ENCODE measurements at regions not wholly inside any gene's neighbourhood (a gene's known extent, or its start where the extent isn't known, plus 50 kb on each side); places are given as distances from the start of the nearest gene placed in this dataset.
"Not testable (repeated sequence)": the region's sequence is repeated elsewhere in the genome, so short reads cannot be mapped to it uniquely, and the experiment has no call there.

DNA sequence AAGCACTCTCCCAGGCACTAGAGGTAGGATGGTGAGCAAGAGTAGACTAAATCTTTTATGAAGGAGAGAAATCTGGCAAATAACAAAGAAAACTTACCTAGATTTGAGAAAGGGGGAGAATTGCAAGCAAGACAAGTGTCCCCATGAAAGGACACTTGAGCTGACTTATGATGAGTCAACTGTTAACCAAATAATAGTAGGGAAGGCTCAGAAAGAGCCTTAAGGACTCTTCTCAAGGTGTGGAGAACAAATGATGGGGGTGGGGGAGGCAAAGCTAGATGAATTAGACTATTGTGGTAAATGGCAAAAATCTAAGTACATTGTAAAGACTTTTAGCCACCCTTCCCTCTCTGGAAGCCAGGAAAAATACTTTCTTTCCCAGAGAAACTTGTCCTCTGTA lies 77.6 kb upstream of the RASA1 start:
- no peak for DNase-seq (ENCODE audit: low read depth in 1 of 2, low spot score in 1 of 2)

DNA sequence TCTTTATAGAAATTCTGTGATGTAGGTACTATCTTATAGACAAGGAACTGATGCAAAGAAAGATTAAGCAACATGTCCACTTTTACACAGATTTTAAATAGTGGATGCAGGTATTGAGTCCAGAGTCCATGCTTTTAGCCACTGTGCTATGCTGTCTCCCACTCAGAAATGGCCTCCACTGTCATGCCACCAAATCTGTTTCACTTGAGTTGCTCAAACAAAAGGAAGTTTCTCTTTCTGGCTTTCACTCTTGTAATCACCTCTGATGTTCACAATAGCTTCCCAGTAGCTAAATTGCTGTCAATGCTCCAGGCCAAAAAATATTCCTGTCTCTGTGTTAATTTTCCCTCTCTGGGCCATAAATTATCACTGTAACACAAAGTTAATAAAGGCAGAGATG lies 77.0 kb upstream of the RASA1 start:
- DNase-seq (ENCODE audit: low read depth in 1 of 2, low spot score in 1 of 2), result no peak

DNA sequence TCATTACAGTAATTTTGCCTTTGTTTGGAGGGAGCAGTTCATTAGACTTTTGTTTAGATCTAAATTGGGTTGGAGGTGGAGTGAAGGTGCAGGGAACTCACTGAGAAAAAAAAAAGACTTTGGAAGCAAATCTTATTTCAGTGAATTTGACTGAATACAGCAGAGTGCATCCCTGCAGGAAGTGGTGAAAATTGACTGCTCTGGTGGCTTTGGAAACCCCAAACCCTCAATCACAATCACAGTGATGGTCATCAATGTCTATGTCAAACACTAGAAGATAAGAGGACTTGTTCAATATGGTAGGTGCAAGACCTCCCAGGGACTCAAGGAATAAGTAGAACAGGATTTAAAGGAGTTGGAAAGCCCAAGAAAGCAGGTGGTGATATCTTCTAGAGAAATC lies 76.0 kb upstream of the RASA1 start:
- DNase-seq (ENCODE audit: low read depth in 1 of 2, low spot score in 1 of 2), result no peak

DNA sequence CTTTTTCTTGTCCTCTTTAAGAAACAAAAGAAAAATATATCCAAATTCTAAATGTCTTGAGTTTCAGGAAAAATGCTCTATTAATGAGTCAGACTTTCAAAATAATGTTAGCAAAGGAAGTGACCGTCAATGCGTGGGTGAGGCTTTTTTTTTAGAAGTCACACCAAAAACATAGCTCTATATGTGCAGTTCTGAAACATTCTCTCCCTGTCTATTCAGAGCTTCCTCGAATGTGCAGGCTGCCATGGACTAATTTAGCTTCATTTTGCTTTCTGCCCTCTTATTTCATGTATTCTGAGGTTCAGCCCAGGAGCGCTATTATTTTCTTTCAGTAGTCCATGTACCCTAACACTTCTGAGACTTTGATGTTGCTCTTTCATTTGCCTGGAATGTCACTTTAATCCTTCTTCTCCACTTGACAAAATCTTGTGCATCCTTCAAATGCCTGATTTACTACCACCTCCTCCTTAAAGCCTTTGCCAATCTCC lies 72.5 kb upstream of the RASA1 start:
- DNase-seq (ENCODE audit: low read depth in 1 of 2, low spot score in 1 of 2), result no peak

DNA sequence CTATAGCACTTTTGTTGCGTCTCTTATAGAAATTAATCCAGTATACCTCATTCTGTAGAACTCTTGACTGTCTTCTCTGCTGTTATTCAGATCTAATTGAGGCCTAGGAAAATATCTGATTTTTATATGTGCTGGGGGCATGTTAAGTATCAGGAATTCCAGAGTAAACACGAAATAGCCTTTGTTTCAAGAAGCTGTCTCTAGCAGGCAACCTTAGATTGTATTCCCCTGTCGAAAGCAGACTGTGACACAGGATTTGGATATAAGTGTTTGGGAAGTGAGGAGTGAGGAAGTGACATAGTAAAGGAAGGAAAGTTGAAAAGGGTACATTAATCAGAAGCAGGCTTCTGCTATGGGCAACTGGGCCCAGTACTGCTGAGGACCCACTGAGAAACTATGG lies 72.1 kb upstream of the RASA1 start:
- DNase-seq (ENCODE audit: low read depth in 1 of 2, low spot score in 1 of 2), result no peak

DNA sequence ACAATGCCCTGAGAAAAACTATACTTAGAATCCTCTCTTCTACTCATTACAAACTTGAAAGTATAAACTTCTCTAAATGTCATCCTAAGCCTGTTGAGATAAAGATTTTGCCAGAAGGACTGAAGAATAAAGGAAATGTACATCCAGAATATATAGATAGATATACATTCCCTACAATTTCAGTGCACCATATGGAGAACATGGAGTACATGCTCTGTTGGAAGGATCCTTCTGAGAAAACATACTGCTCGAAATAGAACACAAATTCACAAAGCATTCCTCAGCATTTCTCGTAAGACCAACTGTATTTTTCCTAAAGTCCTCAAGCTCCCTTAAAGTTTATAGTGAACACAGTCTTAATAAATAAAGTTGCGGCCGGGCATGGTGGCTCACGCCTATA lies 69.7 kb upstream of the RASA1 start:
- DNase-seq (ENCODE audit: low read depth in 1 of 2, low spot score in 1 of 2), result no peak

DNA sequence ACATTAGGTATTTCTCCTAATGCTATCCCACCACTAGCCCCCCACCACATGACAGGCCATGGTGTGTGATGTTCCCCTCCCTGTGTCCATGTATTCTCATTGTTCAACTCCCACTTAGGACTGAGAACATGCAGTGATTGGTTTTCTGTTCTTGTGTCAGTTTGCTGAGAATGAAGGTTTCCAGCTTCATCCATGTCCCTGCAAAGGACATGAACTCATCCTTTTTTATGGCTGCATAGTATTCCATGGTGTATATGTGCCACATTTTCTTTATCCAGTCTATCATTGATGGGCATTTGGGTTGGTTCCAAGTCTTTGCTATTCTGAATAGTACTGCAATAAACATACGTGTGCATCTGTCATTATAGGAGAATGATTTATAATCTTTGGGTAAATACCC lies 68.4 kb upstream of the RASA1 start:
- not testable (repeated sequence) for DNase-seq (ENCODE audit: low read depth in 1 of 2, low spot score in 1 of 2)

DNA sequence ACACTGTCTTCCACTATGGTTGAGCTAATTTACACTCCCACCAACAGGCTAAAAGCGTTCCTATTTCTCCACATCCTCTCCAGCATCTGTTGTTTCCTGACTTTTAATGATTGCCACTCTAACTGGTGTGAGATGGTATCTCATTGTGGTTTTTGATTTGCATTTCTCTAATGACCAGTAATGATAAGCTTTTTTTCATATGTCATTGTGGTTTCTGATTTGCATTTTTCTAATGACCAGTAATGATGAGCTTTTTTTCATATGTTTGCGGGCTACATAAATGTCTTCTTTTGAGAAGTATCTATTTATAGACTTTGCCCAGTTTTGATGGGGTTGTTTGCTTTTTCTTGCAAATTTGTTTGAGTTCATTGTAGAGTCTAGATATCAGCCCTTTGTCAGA lies 68.0 kb upstream of the RASA1 start:
- not testable (repeated sequence) for DNase-seq (ENCODE audit: low read depth in 1 of 2, low spot score in 1 of 2)

DNA sequence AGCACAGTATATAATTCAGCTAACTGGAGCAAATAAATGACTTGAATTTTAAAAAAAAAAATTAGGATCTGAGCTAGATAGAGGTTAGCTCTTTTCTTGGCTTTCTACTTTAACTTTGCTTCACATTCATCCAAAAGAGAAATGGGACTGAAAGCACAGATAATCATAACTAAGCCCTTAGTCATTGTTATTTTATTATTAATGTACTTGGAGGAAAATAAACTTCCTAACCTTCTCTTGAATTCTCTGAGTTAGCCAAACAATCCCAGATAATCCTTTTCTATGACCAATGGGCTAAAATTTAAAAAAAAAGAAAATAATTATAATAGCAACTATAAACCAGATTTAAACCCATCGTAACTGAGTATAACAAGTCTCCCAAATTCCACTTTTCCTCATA lies 57.6 kb upstream of the RASA1 start:
- DNase-seq (ENCODE audit: low read depth in 1 of 2, low spot score in 1 of 2), result no peak

DNA sequence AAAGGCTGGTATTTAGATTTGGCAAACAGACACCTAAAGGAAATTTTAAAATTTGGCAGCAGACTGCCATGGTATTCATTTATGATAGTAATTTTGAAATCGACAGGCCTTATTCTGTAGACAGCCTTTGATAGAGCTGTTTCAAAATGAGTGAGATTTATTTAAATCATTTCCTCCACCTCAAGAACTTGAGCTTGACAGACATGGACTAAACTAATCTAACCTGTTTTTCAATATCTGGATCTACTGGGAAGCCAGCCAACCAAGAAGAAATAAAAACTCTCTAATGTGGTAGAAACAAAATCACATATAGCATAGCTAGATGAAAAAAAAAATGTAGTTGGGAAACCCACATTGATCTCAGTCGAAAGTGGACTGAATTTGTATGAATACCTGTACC lies 56.9 kb upstream of the RASA1 start:
- DNase-seq (ENCODE audit: low read depth in 1 of 2, low spot score in 1 of 2), result no peak

DNA sequence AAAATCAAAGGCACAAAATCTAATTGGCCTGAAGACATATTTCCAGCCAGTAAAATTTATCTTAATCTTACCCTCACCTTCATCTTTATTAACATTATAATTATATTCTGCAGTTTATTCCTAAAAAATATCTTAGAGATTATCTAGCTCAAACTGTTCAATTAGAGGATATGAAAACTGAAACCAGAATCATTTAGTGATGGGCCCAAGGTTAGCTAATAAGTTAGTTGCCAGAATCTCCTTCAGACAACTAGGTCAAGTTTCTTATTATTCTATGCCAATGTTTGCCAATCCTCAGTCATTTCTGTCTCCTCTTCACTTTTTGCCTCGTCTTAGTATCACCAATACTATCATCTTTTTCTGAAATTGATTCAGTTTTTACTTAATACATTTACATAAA lies 56.0 kb upstream of the RASA1 start:
- no peak for DNase-seq (ENCODE audit: low read depth in 1 of 2, low spot score in 1 of 2)

DNA sequence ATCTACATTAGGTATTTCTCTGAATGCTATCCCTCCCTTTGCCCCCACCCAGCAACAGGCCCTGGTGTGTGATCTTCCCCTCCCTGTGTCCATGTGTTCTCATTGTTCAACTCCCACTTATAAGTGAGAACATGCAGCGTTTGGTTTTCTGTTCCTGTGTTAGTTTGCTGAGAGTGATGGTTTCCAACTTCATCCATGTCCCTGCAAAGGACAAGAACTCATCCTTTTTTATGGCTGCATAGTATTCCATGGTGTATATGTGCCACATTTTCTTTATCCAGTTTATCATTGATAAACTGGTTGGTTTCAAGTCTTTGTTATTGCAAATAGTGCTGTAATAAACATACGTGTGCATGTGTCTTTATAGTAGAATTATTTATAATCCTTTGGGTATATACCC lies 55.5 kb upstream of the RASA1 start:
- DNase-seq (ENCODE audit: low read depth in 1 of 2, low spot score in 1 of 2), result not testable (repeated sequence)

DNA sequence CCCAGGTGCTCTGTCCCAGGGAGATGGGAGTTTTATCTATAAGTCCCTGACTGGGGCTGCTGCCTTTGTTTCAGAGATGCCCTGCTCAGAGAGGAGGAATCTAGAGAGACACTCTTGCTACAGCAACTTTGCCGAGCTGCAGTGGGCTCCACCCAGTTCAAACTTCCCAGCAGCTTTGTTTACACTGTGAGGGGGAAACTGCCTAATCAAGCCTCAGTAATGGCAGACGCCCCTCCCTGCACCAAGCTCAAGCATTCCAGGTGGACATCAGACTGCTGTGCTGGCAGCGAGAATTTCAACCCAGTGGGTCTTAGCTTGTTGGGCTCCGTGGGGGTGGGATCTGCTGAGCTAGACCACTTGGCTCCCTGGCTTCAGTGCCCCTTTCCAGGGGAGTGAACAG lies 50.2 kb upstream of the RASA1 start:
- not testable (repeated sequence) for DNase-seq (ENCODE audit: low read depth in 1 of 2, low spot score in 1 of 2)

Data from stimulated activated CD4-positive, alpha-beta T cell treated with anti-CD3 and anti-CD28 coated beads, Interleukin-15, amount 100 ng/mL, for 1 hour (primary cell).